T-helper 1 cell treated with Interleukin-12 subunit alpha and Interleukin-12 subunit beta and Interleukin-4 antibody, amounts not matched to agents 30 μg/mL and 1 μg/mL, for 36 hours (primary cell): ENCODE measurements at regions not wholly inside any gene's neighbourhood (a gene's known extent, or its start where the extent isn't known, plus 50 kb on each side); places are given as distances from the start of the nearest gene placed in this dataset.
"Not testable (repeated sequence)": the region's sequence is repeated elsewhere in the genome, so short reads cannot be mapped to it uniquely, and the experiment has no call there.

ENCODE experiments used
- H3K27ac Mint-ChIP-seq: one replicate; pipeline ENCODE4 v1.8.0; 2021; ENCODE audit warnings: mild to moderate bottlenecking, mixed read lengths
- H3K27me3 Mint-ChIP-seq: one replicate; pipeline ENCODE4 v1.8.0; 2021; ENCODE audit warnings: low read depth, mixed read lengths
- H3K36me3 Mint-ChIP-seq: one replicate; pipeline ENCODE4 v1.8.0; 2021; ENCODE audit warnings: low read depth, mixed read lengths
- H3K4me1 Mint-ChIP-seq: one replicate; pipeline ENCODE4 v1.8.0; 2021; ENCODE audit warnings: low read depth, mixed read lengths
- H3K4me3 Mint-ChIP-seq: one replicate; pipeline ENCODE4 v1.8.0; 2021; ENCODE audit warnings: mild to moderate bottlenecking, moderate library complexity, mixed read lengths
- H3K9me3 Mint-ChIP-seq: one replicate; pipeline ENCODE4 v1.8.0; 2021; ENCODE audit warnings: mixed read lengths

GRCh38 chr12:91717804-91718203 lies 427.8 kb downstream of the BTG1 start:
- Mint-ChIP-seq H3K4me1 (no peaks in the 10 kb centered on the region), H3K36me3 (no peaks in the 10 kb centered on the region), H3K27ac (no peak overlapping the region), H3K27me3 (peaks cover 3% of the 10 kb centered on the region), H3K4me3 (no peak overlapping the region), H3K9me3 (no peaks in the 10 kb centered on the region)

- not testable (repeated sequence) for H3K4me1 Mint-ChIP-seq, H3K4me3 Mint-ChIP-seq, H3K36me3 Mint-ChIP-seq, H3K27ac Mint-ChIP-seq, H3K9me3 Mint-ChIP-seq, H3K27me3 Mint-ChIP-seq
Measured at GRCh38 chr12:91711925-91712324, 433.7 kb downstream of the BTG1 start.

DNA sequence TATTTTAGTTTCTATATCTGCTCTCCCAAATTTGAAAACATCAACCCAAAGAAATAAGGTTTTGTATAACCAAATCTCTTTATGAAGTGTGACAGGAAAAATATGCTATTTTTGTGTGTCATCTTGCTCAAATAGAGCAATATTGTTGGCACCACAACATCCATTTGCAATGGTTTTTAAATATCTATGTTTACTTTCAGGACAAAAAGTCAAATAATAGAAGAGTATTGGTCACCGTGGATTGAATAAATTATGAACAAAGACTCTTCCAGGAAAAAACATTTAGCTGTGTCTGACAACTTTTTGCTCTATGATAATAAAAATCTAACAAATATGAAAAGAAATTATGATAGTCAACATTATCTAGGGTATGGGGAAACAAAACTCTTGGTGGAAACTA lies 439.2 kb downstream of the BTG1 start:
- H3K36me3 Mint-ChIP-seq = no peaks in the 10 kb centered on the region
- H3K27me3 Mint-ChIP-seq = no peaks in the 10 kb centered on the region
- peaks cover 4% of the 10 kb centered on the region for H3K9me3 Mint-ChIP-seq
- no peak overlapping the region for H3K27ac Mint-ChIP-seq
- H3K4me1 Mint-ChIP-seq = no peaks in the 10 kb centered on the region
- no peak overlapping the region for H3K4me3 Mint-ChIP-seq

- H3K4me3 Mint-ChIP-seq = no peak overlapping the region
- no peaks in the 10 kb centered on the region for H3K27me3 Mint-ChIP-seq
- peaks cover 4% of the 10 kb centered on the region for H3K9me3 Mint-ChIP-seq
- H3K4me1 Mint-ChIP-seq = no peaks in the 10 kb centered on the region
- no peaks in the 10 kb centered on the region for H3K36me3 Mint-ChIP-seq
- H3K27ac Mint-ChIP-seq = no peak overlapping the region
Measured at GRCh38 chr12:91704446-91704845, 441.2 kb downstream of the BTG1 start.

DNA sequence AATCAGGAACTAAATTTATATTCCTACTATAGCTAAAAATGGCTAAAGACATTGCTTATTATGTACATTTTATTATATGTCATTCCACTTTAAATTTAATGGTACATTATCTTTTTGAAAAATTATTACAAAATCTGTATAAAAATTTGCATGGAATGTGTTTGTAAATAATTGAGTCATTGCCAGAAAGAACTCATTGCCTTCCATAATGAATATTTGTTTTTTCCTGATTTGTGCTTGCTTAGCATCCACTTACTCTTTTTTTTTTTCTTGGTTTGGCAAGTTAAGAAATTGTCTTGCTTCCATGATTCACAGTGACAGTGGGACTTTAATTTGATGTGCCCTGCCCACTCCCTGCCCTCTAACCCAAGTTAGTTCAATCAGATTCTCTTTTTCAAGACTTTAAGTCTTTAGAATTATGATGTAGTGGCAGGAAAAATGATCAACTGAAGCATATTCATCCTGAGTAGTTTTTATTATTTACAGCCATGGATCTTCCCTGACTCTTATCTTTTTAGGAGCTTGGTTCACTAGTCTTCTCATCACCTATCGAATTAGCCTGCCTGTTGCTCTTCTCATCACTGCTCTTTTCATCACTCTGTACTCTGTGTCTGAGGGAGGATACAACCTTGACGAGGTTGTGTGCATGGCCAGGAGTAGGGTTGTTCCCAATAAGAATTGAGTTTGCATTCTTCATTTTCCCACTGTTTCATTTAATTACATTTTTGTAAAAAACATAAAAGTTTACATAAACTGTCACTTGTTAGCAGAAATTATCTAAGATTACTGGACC lies 442.0 kb downstream of the BTG1 start:
- H3K4me3 Mint-ChIP-seq = no peak overlapping the region
- no peaks in the 10 kb centered on the region for H3K36me3 Mint-ChIP-seq
- H3K9me3 Mint-ChIP-seq = peaks cover 10% of the 10 kb centered on the region
- no peak overlapping the region for H3K27ac Mint-ChIP-seq
- H3K4me1 Mint-ChIP-seq = no peaks in the 10 kb centered on the region
- H3K27me3 Mint-ChIP-seq = no peaks in the 10 kb centered on the region

- Mint-ChIP-seq H3K36me3 (no peaks in the 10 kb centered on the region), H3K4me1 (no peaks in the 10 kb centered on the region), H3K9me3 (peaks cover 14% of the 10 kb centered on the region), H3K27ac (no peak overlapping the region), H3K4me3 (no peak overlapping the region), H3K27me3 (no peaks in the 10 kb centered on the region)
Measured at GRCh38 chr12:91702843-91703425, 442.7 kb downstream of the BTG1 start.

GRCh38 chr12:91695964-91696363 lies 449.7 kb downstream of the BTG1 start:
- H3K9me3 Mint-ChIP-seq = peaks cover 20% of the 10 kb centered on the region
- H3K27me3 Mint-ChIP-seq = no peaks in the 10 kb centered on the region
- H3K27ac Mint-ChIP-seq = no peak overlapping the region
- H3K4me1 Mint-ChIP-seq = no peaks in the 10 kb centered on the region
- no peaks in the 10 kb centered on the region for H3K36me3 Mint-ChIP-seq
- H3K4me3 Mint-ChIP-seq = no peak overlapping the region

DNA sequence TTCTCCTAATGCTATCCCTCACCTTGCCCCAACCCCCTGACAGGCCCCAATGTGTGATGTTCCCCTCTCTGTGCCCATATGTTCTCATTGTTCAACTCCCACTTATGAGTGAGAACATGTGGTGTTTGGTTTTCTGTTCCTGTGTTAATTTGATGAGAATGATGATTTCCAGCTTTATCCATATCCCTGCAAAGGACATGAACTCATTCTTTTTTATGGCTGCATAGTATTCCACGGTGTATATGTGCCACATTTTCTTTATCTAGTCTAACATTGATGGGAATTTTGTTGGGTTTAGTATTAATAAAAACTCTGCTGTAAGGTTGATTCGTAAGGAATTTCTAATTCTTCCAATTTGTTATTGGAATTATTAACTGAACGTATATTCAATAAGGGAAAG lies 450.2 kb downstream of the BTG1 start:
- H3K36me3 Mint-ChIP-seq, H3K27me3 Mint-ChIP-seq, H3K27ac Mint-ChIP-seq, H3K4me3 Mint-ChIP-seq, H3K4me1 Mint-ChIP-seq: not testable (repeated sequence)
- H3K9me3 Mint-ChIP-seq = peaks cover 20% of the 10 kb centered on the region

GRCh38 chr12:91690531-91690930 lies 455.1 kb downstream of the BTG1 start:
- H3K36me3 Mint-ChIP-seq = no peaks in the 10 kb centered on the region
- no peak overlapping the region for H3K27ac Mint-ChIP-seq
- no peaks in the 10 kb centered on the region for H3K27me3 Mint-ChIP-seq
- no peak overlapping the region for H3K4me3 Mint-ChIP-seq
- peaks cover 13% of the 10 kb centered on the region for H3K4me1 Mint-ChIP-seq
- H3K9me3 Mint-ChIP-seq = no peaks in the 10 kb centered on the region

GRCh38 chr12:91687052-91688017 lies 458.3 kb downstream of the BTG1 start:
- Mint-ChIP-seq H3K4me1 (peaks cover 13% of the 10 kb centered on the region), H3K9me3 (no peaks in the 10 kb centered on the region), H3K4me3 (peak overlapping the region; percentile 12), H3K27me3 (no peaks in the 10 kb centered on the region), H3K36me3 (no peaks in the 10 kb centered on the region), H3K27ac (peak overlapping the region; percentile 67)

DNA sequence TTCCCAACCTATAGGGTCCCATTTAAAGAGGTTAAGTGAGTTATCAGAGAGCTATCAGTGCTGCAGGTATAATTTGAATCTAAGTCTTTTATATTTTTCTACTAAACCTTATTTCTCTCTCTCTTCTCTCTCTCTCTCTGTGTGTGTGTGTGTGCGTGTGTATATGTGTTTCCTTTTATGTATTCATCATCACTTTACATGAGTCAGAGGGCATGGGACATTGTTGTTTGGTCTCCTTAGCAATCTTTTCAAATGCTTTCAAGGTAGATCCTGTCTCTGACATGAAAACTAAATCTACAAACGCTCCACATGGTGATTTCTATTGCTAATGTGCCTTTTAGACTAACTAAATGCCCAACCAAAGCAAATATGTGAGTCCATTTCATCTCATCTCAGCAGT lies 459.7 kb downstream of the BTG1 start:
- H3K36me3 Mint-ChIP-seq = no peaks in the 10 kb centered on the region
- H3K4me1 Mint-ChIP-seq = peaks cover 13% of the 10 kb centered on the region
- no peak overlapping the region for H3K27ac Mint-ChIP-seq
- H3K4me3 Mint-ChIP-seq = no peak overlapping the region
- H3K27me3 Mint-ChIP-seq = no peaks in the 10 kb centered on the region
- H3K9me3 Mint-ChIP-seq = no peaks in the 10 kb centered on the region

DNA sequence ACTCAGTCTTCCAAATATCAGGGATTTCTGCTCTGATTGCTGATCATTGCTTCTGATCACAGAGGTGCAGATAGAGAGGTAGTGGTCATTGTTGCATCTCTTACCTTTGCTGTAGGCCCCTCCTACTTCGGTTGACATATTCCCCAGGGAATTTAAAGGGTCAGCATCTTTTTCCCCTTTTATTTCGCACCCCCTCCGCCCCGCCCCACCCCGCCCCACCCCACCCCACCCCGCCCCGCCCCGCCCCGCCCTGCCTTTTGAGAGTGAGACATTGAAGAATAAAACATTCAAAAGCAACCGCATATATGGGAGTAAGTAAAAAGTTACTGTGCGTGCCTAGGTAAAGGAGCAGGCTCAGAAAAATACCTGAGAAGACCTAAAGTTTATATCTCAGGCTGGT lies 463.9 kb downstream of the BTG1 start:
- H3K27ac Mint-ChIP-seq = no peak overlapping the region
- no peak overlapping the region for H3K4me3 Mint-ChIP-seq
- H3K36me3 Mint-ChIP-seq = no peaks in the 10 kb centered on the region
- H3K9me3 Mint-ChIP-seq = peaks cover 3% of the 10 kb centered on the region
- H3K4me1 Mint-ChIP-seq = peaks cover 5% of the 10 kb centered on the region
- H3K27me3 Mint-ChIP-seq = no peaks in the 10 kb centered on the region

DNA sequence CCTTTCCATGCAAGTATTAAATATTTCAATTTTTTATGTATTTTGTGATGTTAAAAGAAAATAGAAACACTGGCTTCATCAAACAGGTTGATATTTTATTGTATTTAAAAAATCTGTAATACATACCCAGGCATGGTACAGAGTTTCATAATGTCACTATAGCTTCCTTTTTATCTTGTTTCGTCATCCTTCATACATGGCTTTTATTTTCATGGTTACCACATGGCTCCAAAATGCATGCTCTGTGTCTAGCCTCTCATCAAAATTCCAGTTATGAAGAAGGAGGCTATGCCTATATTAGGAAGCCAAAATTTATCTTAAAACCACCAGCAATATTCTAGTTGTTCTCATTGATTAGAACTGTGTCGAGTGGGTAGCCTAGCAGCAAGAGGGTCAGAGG lies 464.8 kb downstream of the BTG1 start:
- Mint-ChIP-seq H3K4me1 (peaks cover under 1% of the 10 kb centered on the region), H3K9me3 (peaks cover 3% of the 10 kb centered on the region), H3K4me3 (no peak overlapping the region), H3K27me3 (no peaks in the 10 kb centered on the region), H3K27ac (no peak overlapping the region), H3K36me3 (no peaks in the 10 kb centered on the region)

- Mint-ChIP-seq H3K27ac (no peak overlapping the region), H3K4me3 (no peak overlapping the region), H3K9me3 (peaks cover 3% of the 10 kb centered on the region), H3K27me3 (no peaks in the 10 kb centered on the region), H3K36me3 (no peaks in the 10 kb centered on the region), H3K4me1 (no peaks in the 10 kb centered on the region)
Measured at GRCh38 chr12:91677556-91677955, 468.1 kb downstream of the BTG1 start.

DNA sequence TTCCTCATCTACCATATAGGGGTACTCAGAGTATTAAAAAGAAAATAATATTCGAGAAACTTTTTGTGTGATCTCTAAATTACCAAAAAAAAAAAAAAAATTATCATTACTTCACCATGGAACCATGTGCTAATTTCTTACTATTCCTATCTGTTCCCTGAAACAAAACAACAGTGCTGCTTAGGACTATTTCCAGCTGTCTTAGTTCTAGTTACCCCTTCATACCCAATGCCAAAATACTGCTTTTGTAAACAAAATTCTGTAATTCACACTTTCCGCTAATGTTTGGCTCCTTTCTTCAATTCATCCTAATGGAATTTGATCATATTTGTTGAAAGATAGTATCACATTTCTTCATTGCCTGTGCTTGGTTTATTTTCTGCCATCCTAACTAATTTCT lies 470.2 kb downstream of the BTG1 start:
- H3K27ac Mint-ChIP-seq = no peak overlapping the region
- H3K36me3 Mint-ChIP-seq = no peaks in the 10 kb centered on the region
- H3K27me3 Mint-ChIP-seq = no peaks in the 10 kb centered on the region
- no peak overlapping the region for H3K4me3 Mint-ChIP-seq
- peaks cover 3% of the 10 kb centered on the region for H3K9me3 Mint-ChIP-seq
- H3K4me1 Mint-ChIP-seq = peaks cover 2% of the 10 kb centered on the region
